Parathyroid adenoma (tissue), 2 donors: ENCODE measurements at regions not wholly inside any gene's neighbourhood (a gene's known extent, or its start where the extent isn't known, plus 50 kb on each side); places are given as distances from the start of the nearest gene placed in this dataset.

Experiments
- H2AFZ ChIP-seq: fragments of 300-600 bp; sonication (generic); one replicate; pipeline ENCODE4 v1.7.0; 2017; ENCODE audit warnings: antibody characterized with exemption, mild to moderate bottlenecking
- H3K27ac ChIP-seq: fragments of 300-600 bp; sonication (generic); one replicate; pipeline ENCODE4 v1.7.0; 2017
- H3K27me3 ChIP-seq: fragments of 300-600 bp; sonication (generic); one replicate; pipeline ENCODE4 v1.7.0; 2017; ENCODE audit warnings: low read length; ENCODE audit not compliant: control insufficient read depth, insufficient read depth
- H3K36me3 ChIP-seq: fragments of 300-600 bp; sonication (generic); one replicate; pipeline ENCODE4 v1.7.0; 2017; ENCODE audit warnings: low read length; ENCODE audit not compliant: control insufficient read depth, insufficient read depth
- H3K4me1 ChIP-seq: fragments of 300-600 bp; sonication (generic); one replicate; pipeline ENCODE4 v1.7.0; 2017; ENCODE audit warnings: control low read depth
- H3K4me2 ChIP-seq: fragments of 300-600 bp; sonication (generic); one replicate; pipeline ENCODE4 v1.7.0; 2017; ENCODE audit warnings: low read length
- H3K4me3 ChIP-seq: fragments of 300-600 bp; sonication (generic); one replicate; pipeline ENCODE4 v1.7.0; 2017; ENCODE audit warnings: low read depth, low read length
- H3K79me2 ChIP-seq: fragments of 300-600 bp; sonication (generic); one replicate; pipeline ENCODE4 v1.7.0; 2017; ENCODE audit warnings: control low read depth
- H3K9ac ChIP-seq: fragments of 300-600 bp; sonication (generic); one replicate; pipeline ENCODE4 v1.7.0; 2017; ENCODE audit warnings: mild to moderate bottlenecking
- H3K9me3 ChIP-seq: fragments of 300-600 bp; sonication (generic); one replicate; pipeline ENCODE4 v1.7.0; 2017; ENCODE audit warnings: low read length; ENCODE audit not compliant: control insufficient read depth
- CTCF ChIP-seq: fragments of 300-600 bp; sonication (generic); IDR thresholded peaks from one replicate; pipeline ENCODE4 v1.7.0; 2017; ENCODE audit warnings: antibody characterized with exemption, mild to moderate bottlenecking
- donor health status: primary hyperparathyroidism.

GRCh38 chr10:6737080-6737641 lies 157.1 kb upstream of the PRKCQ start:
- no peak overlapping the region for H3K27ac ChIP-seq
- no peak overlapping the region for H3K9ac ChIP-seq

GRCh38 chr10:6734286-6734685 lies 154.2 kb upstream of the PRKCQ start:
- Histone ChIP-seq H3K9me3 (no peaks in the 10 kb centered on the region), H3K36me3 (no peaks in the 10 kb centered on the region), H3K4me3 (no peak overlapping the region), H3K4me1 (peaks cover 16% of the 10 kb centered on the region), H3K79me2 (no peaks in the 10 kb centered on the region), H3K9ac (no peak overlapping the region), H3K27ac (no peak overlapping the region), H3K4me2 (peak overlapping the region; percentile 1), H3K27me3 (no peaks in the 10 kb centered on the region), H2AFZ (peak overlapping the region; percentile 45)
- TF ChIP-seq CTCF = no peak

More at GRCh38 chr10:6737080-6737641, 157.1 kb upstream of the PRKCQ start:
- TF ChIP-seq CTCF = no peak
- H3K4me3 ChIP-seq = no peak overlapping the region
- H3K9me3 ChIP-seq = no peaks in the 10 kb centered on the region
- H3K36me3 ChIP-seq = no peaks in the 10 kb centered on the region
- no peaks in the 10 kb centered on the region for H3K27me3 ChIP-seq
- peak overlapping the region; percentile 46 for H3K4me2 ChIP-seq
- H3K4me1 ChIP-seq = peaks cover 16% of the 10 kb centered on the region
- H3K79me2 ChIP-seq = no peaks in the 10 kb centered on the region
- peak overlapping the region; percentile 59 for H2AFZ ChIP-seq

DNA sequence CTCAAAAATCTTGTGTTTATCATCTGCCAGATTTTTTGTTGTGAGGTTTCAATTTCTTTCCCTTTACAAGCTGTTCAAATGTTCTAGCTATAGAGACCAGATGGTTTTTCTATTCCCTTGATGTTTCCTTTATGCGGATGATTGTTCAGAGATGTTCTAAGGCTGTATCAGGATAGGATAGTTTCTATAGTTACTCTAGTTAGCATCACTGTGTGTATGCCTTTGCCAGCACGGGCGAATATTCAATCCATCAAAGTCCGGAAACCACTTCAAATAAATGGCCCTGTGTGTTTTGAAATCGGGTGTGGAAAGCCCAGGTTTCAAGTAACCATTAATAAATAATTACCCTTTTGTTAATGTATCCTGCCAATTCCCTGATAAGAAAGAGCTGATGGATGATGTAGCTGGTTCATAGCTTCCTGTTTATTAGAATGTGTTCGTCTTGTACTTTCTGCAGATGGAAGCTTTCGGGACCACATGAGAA lies 149.8 kb upstream of the PRKCQ start:
- Histone ChIP-seq H3K4me3 (no peak overlapping the region), H3K9me3 (no peaks in the 10 kb centered on the region), H3K36me3 (no peaks in the 10 kb centered on the region), H3K27ac (no peak overlapping the region), H2AFZ (no peak overlapping the region), H3K4me1 (peaks cover 8% of the 10 kb centered on the region), H3K4me2 (no peak overlapping the region), H3K9ac (no peak overlapping the region), H3K79me2 (no peaks in the 10 kb centered on the region), H3K27me3 (no peaks in the 10 kb centered on the region)
- TF ChIP-seq CTCF = no peak

DNA sequence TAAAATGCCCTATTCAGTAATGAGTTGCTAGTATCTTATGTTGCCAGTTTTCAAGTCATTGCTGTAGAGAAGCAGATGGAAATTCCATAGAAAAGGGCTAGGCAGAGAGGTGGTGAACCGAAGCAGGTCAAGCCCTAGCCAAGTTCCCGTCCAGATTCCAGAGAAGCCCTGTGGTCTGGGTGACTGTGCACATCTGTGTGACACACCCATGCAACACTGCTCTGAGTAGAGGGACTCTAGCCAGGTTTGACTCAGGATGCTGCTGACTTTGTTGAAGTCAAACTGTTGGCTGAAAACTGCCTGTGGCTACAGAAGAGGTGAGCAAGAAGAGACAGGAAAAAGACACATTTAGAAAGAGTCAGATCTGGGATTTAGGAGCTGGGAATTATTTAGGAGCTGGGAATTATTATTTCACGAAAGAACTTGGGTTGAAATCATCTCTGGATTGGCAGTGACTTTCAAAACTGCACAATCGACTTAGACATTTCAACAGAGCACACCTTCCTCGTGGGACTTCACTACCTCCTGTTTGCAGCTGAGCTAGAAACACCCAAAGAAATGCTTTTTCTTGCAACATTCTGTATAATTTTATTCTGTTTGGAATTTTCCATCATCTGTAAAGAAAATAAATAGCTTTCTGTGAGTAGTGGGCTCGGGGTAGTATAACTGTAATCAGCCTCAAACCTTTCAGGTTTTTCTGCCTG lies 149.1 kb upstream of the PRKCQ start:
- Histone ChIP-seq H3K27ac (no peak overlapping the region), H2AFZ (no peak overlapping the region), H3K4me2 (no peak overlapping the region), H3K36me3 (no peaks in the 10 kb centered on the region), H3K9ac (no peak overlapping the region), H3K4me1 (peaks cover 5% of the 10 kb centered on the region), H3K27me3 (no peaks in the 10 kb centered on the region), H3K79me2 (no peaks in the 10 kb centered on the region), H3K9me3 (no peaks in the 10 kb centered on the region), H3K4me3 (no peak overlapping the region)
- no peak for TF ChIP-seq CTCF
